Activated naive CD8-positive, alpha-beta T cell treated with anti-CD3 and anti-CD28 coated beads, Interleukin-2, amount 10 ng/mL, durations not matched to agents 7 days and 5 days (primary cell): ENCODE measurements at regions not wholly inside any gene's neighbourhood (a gene's known extent, or its start where the extent isn't known, plus 50 kb on each side); places are given as distances from the start of the nearest gene placed in this dataset.

ENCODE experiments used
- ATAC-seq: fragments of 150-1000 bp; cut with Tn5 transposase; one replicate; pipeline ENCODE4 v1.10.0; 2021; ENCODE audit warnings: low read depth, moderate library complexity
- POLR2A ChIA-PET: fragments of 350-600 bp; sonication (Branson Sonifier 250); formaldehyde crosslinking; loops from one replicate; lab custom pipeline; 2021; ENCODE audit warnings: antibody characterized with exemption; lab: Charles Lee
- DNase-seq: peaks from one replicate; pipeline ENCODE4 v3.0.0; 2021
- H3K27ac Mint-ChIP-seq: one replicate; pipeline ENCODE4 v1.8.0; 2022; ENCODE audit warnings: mild to moderate bottlenecking, mixed read lengths
- H3K27me3 Mint-ChIP-seq: one replicate; pipeline ENCODE4 v1.8.0; 2022; ENCODE audit warnings: mild to moderate bottlenecking, moderate library complexity, mixed read lengths
- H3K36me3 Mint-ChIP-seq: one replicate; pipeline ENCODE4 v1.8.0; 2021; ENCODE audit warnings: mild to moderate bottlenecking, mixed read lengths
- H3K4me1 Mint-ChIP-seq: one replicate; pipeline ENCODE4 v1.8.0; 2021; ENCODE audit warnings: mixed read lengths
- H3K4me3 Mint-ChIP-seq: one replicate; pipeline ENCODE4 v1.8.0; 2022; ENCODE audit warnings: mild to moderate bottlenecking, moderate library complexity, mixed read lengths
- H3K9me3 Mint-ChIP-seq: one replicate; pipeline ENCODE4 v1.8.0; 2021; ENCODE audit warnings: mixed read lengths

- no peaks in the 10 kb centered on the region for H3K9me3 Mint-ChIP-seq
- no peak for ATAC-seq
- peaks cover 19% of the 10 kb centered on the region for H3K27me3 Mint-ChIP-seq
- H3K36me3 Mint-ChIP-seq, result no peaks in the 10 kb centered on the region
- no peak for DNase-seq
- H3K27ac Mint-ChIP-seq, result no peak overlapping the region
- peaks cover 2% of the 10 kb centered on the region for H3K4me1 Mint-ChIP-seq
- H3K4me3 Mint-ChIP-seq, result no peak overlapping the region
- POLR2A ChIA-PET, result no interaction called here
These were observed 93.2 kb downstream of the PTCSC3 start for GRCh38 chr14:36083317-36083716.

- no peaks in the 10 kb centered on the region for H3K9me3 Mint-ChIP-seq
- H3K4me3 Mint-ChIP-seq, result no peak overlapping the region
- POLR2A ChIA-PET, result no interaction called here
- no peak overlapping the region for H3K27ac Mint-ChIP-seq
- H3K27me3 Mint-ChIP-seq, result peaks cover 20% of the 10 kb centered on the region
- ATAC-seq (no peak), DNase-seq (no peak)
- H3K36me3 Mint-ChIP-seq, result no peaks in the 10 kb centered on the region
- H3K4me1 Mint-ChIP-seq, result no peaks in the 10 kb centered on the region
These were observed 98.4 kb downstream of the PTCSC3 start for GRCh38 chr14:36078080-36078479.

GRCh38 chr14:36076197-36076596 lies 100.3 kb downstream of the PTCSC3 start:
- Mint-ChIP-seq H3K4me3 (no peak overlapping the region), H3K4me1 (no peaks in the 10 kb centered on the region), H3K27ac (no peak overlapping the region), H3K36me3 (no peaks in the 10 kb centered on the region), H3K9me3 (no peaks in the 10 kb centered on the region), H3K27me3 (peaks cover 19% of the 10 kb centered on the region)
- POLR2A ChIA-PET, result no interaction called here
- no peak for ATAC-seq
- no peak for DNase-seq

GRCh38 chr14:36075203-36075602 lies 101.3 kb downstream of the PTCSC3 start:
- POLR2A ChIA-PET, result no interaction called here
- no peaks in the 10 kb centered on the region for H3K9me3 Mint-ChIP-seq
- H3K27ac Mint-ChIP-seq, result no peak overlapping the region
- ATAC-seq (no peak), DNase-seq (no peak)
- H3K4me3 Mint-ChIP-seq, result no peak overlapping the region
- peaks cover 15% of the 10 kb centered on the region for H3K27me3 Mint-ChIP-seq
- no peaks in the 10 kb centered on the region for H3K36me3 Mint-ChIP-seq
- no peaks in the 10 kb centered on the region for H3K4me1 Mint-ChIP-seq

DNA sequence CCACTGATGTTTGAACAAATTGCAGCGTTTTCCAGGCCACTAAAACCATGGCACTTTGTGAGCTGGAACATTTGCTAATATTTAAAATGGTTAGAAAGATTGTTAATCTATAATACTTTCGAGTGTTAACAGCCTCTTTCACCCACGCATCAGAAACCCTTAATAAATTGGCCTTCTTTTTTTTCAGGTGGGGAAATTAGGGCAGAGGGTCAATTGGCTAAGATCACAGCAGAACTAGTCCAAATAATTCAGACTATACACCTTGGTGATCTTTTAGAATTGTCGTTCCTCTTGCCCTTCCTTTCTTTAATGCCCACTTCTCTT lies 105.8 kb downstream of the PTCSC3 start:
- DNase-seq (no peak), ATAC-seq (no peak)
- Mint-ChIP-seq H3K4me3 (no peak overlapping the region), H3K9me3 (no peaks in the 10 kb centered on the region), H3K36me3 (no peaks in the 10 kb centered on the region), H3K27ac (no peak overlapping the region), H3K4me1 (no peaks in the 10 kb centered on the region), H3K27me3 (peaks cover 21% of the 10 kb centered on the region)
- POLR2A ChIA-PET, result no interaction called here

GRCh38 chr14:36070031-36070719 lies 106.3 kb downstream of the PTCSC3 start:
- H3K4me3 Mint-ChIP-seq, result no peak overlapping the region
- H3K9me3 Mint-ChIP-seq, result no peaks in the 10 kb centered on the region
- no peaks in the 10 kb centered on the region for H3K36me3 Mint-ChIP-seq
- DNase-seq, result peak; percentile 54
- H3K27me3 Mint-ChIP-seq, result peaks cover 19% of the 10 kb centered on the region
- no peaks in the 10 kb centered on the region for H3K4me1 Mint-ChIP-seq
- POLR2A ChIA-PET, result interaction anchor here (0.9 kb wide), 1 partner anchor 190 kb away, joined by 3 read pairs; no protein-coding TSS in a partner anchor
- ATAC-seq, result peak; percentile 54
- H3K27ac Mint-ChIP-seq, result no peak overlapping the region

GRCh38 chr14:36069535-36069900 lies 107.0 kb downstream of the PTCSC3 start:
- peaks cover 18% of the 10 kb centered on the region for H3K27me3 Mint-ChIP-seq
- H3K36me3 Mint-ChIP-seq, result no peaks in the 10 kb centered on the region
- H3K27ac Mint-ChIP-seq, result no peak overlapping the region
- POLR2A ChIA-PET, result interaction anchor here (0.9 kb wide), 1 partner anchor 190 kb away, joined by 3 read pairs; no protein-coding TSS in a partner anchor
- H3K9me3 Mint-ChIP-seq, result no peaks in the 10 kb centered on the region
- no peaks in the 10 kb centered on the region for H3K4me1 Mint-ChIP-seq
- ATAC-seq (peak; percentile 66), DNase-seq (no peak)
- no peak overlapping the region for H3K4me3 Mint-ChIP-seq

DNA sequence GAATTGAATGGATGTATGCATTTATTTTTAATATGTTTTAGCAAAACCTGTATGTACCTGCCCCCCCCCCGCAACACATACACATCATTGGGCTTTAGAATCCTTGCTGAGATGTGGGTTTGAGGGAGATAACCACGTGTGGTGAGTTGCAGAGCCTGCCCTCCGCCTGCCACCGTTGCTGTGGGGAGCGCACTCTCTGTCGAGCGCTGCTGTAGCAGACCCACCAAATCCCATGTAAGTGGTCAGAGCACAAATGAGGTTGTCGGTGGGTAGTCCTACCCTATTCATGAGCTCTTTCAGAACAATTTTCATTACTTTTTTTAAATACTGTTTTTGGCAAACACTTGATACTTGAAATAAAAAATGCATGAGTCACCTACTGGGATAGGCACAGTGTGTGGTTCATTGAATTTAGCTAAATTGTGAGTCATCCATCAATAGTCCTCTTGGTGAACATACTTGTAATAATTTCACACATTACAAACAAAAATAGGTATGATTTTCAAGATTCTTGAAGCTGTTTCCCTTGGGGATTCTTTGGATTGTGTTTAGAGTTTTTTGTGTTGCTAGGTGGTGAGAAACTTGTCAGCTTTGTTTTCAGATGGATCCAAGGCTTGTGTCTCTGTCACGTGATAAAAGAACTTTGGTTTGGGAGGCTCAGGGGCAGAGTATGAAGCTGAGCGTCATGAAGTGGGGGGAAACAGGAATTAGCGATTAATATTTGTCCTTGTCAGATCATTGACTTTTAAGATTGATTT lies 107.6 kb downstream of the PTCSC3 start:
- Mint-ChIP-seq H3K4me3 (no peak overlapping the region), H3K36me3 (no peaks in the 10 kb centered on the region), H3K27ac (no peak overlapping the region), H3K9me3 (no peaks in the 10 kb centered on the region), H3K27me3 (peaks cover 18% of the 10 kb centered on the region), H3K4me1 (no peaks in the 10 kb centered on the region)
- ATAC-seq (no peak), DNase-seq (no peak)
- POLR2A ChIA-PET, result interaction anchor here (0.9 kb wide), 1 partner anchor 189 kb away, joined by 3 read pairs; no protein-coding TSS in a partner anchor

DNA sequence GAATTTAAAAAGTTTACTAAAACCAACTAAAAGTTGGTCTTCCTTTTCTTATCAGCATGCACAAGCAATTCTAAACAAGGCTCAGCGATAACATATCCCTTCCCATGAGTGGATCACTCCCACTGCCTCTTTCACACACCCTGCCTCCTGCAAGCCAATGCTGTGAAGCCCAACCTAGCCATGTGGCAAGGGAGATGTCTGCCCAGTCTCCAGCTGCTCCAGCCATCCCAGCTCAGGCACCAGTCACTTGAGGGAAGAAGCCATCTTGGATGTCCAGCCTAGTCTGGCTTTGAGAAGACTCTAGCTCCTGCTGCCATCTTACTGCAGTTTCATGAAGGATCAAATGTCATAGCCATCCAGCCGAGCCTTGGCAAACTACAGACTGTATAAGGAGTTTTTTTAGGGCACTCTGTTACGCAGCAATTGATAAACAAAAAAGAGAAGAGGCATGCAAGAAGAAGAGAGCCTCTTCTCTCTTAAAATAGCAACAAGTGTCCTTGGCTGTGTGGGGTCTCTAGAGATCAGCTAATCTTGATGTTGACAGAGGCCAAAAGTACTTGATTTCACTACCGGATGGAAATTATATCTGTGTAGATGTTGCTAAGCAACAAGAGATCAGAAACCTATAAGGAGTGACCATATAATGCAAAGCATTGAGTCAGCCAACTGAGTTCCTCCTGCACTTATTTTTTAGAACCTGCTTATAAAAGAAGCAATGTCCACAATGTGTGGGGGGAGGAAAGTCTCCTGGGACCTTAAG lies 108.9 kb downstream of the PTCSC3 start:
- peaks cover 28% of the 10 kb centered on the region for H3K27me3 Mint-ChIP-seq
- no peak overlapping the region for H3K4me3 Mint-ChIP-seq
- no peaks in the 10 kb centered on the region for H3K4me1 Mint-ChIP-seq
- no peak overlapping the region for H3K27ac Mint-ChIP-seq
- ATAC-seq (no peak), DNase-seq (no peak)
- POLR2A ChIA-PET, result no interaction called here
- no peaks in the 10 kb centered on the region for H3K36me3 Mint-ChIP-seq
- H3K9me3 Mint-ChIP-seq, result no peaks in the 10 kb centered on the region

DNA sequence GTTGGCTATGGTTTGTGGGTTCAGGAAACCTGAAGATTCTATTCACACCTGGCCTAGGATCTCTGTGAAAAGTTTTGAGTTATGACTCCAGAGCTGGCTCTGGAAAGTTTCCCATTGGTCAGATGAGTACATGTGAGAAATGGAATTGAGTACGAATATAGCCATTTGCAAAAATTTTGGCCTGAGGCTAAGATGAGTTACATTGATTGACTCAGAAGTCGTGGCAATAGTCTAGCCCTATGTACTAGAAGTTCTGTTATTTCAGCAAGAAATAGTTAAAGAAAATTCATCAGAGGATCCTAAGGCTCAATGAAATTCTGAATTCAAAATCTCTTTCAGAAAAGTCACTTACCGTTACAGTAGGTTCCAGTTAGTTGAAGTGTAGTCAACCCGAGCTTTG lies 109.9 kb downstream of the PTCSC3 start:
- ATAC-seq, result no peak
- no peaks in the 10 kb centered on the region for H3K4me1 Mint-ChIP-seq
- no peak for DNase-seq
- H3K9me3 Mint-ChIP-seq, result no peaks in the 10 kb centered on the region
- H3K27ac Mint-ChIP-seq, result no peak overlapping the region
- no peak overlapping the region for H3K4me3 Mint-ChIP-seq
- H3K36me3 Mint-ChIP-seq, result no peaks in the 10 kb centered on the region
- H3K27me3 Mint-ChIP-seq, result peaks cover 31% of the 10 kb centered on the region
- POLR2A ChIA-PET, result no interaction called here

DNA sequence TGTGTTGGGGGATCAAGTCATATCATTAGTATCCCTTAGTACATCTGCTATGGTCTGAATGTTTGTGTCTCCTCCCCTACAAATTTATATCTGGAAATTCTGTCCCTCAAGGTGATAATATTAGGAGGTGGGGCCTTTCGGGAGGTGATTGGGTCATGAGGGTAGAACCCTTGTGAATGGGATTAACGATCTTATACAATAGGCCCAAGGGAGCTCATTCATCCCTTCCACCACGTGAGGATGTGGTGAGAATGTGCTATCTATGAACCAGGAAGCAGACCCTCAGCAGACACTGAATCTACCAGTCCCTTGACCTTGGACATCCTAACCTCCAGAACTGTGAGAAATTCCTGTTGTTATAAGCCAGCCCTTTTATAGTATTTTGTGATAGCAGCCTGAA lies 110.7 kb downstream of the PTCSC3 start:
- POLR2A ChIA-PET, result no interaction called here
- Mint-ChIP-seq H3K27me3 (peaks cover 25% of the 10 kb centered on the region), H3K36me3 (no peaks in the 10 kb centered on the region)

DNA sequence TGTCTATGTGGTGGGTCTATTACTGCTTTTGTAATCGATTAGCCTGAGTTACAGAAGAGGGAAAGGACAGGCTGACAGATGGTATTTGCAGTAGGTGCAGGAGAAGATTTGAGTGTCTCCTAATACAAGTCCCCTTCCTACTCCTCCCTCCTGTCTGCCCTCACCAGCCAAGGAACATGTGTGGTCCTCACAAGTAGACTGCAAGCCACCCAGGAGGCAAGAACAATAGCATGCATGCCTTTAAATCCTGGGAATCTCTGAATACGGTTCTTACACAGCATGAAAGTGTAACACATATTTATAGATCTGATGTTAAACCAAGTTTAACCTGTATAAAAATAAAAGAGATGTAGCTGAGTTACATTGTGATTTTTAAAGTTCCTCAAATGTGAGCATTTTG lies 117.0 kb downstream of the PTCSC3 start:
- no peak for DNase-seq
- no peak for ATAC-seq
- Mint-ChIP-seq H3K4me3 (no peak overlapping the region), H3K27ac (no peak overlapping the region), H3K9me3 (no peaks in the 10 kb centered on the region), H3K27me3 (peaks cover 35% of the 10 kb centered on the region), H3K4me1 (no peaks in the 10 kb centered on the region), H3K36me3 (no peaks in the 10 kb centered on the region)
- POLR2A ChIA-PET, result no interaction called here

More for the DNA sequence above, 110.7 kb downstream of the PTCSC3 start:
- H3K4me1 Mint-ChIP-seq, result no peaks in the 10 kb centered on the region
- ATAC-seq (no peak), DNase-seq (no peak)
- no peak overlapping the region for H3K27ac Mint-ChIP-seq
- no peaks in the 10 kb centered on the region for H3K9me3 Mint-ChIP-seq
- no peak overlapping the region for H3K4me3 Mint-ChIP-seq

- Mint-ChIP-seq H3K9me3 (no peaks in the 10 kb centered on the region), H3K27me3 (peaks cover 32% of the 10 kb centered on the region), H3K4me1 (no peaks in the 10 kb centered on the region), H3K27ac (no peak overlapping the region), H3K4me3 (no peak overlapping the region), H3K36me3 (no peaks in the 10 kb centered on the region)
- ATAC-seq (no peak), DNase-seq (no peak)
- POLR2A ChIA-PET, result no interaction called here
These were observed 118.9 kb downstream of the PTCSC3 start for GRCh38 chr14:36057452-36058116.
